ENCODE measurements at regions not wholly inside any gene's neighbourhood (a gene's known extent, or its start where the extent isn't known, plus 50 kb on each side); places are given as distances from the start of the nearest gene placed in this dataset.

DNA sequence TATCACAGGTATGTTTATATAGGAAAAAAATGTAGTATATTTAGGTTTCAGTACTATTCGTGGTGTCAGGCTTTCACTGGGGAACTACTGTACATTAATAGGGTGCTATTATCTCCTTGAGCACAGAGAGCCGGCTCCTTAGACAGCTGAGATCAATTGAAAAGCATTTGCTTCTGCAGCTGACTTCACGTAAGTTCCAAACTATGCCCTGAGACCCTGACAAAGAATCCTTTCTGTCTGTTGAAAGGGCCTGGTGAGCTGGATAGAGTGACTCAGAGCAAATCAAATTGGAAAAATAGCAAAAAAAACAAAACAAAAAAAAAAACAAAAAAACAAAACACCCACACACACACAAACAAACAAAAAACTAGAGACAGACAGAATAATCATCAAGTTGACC, 652.0 kb downstream of the MTRR start:
- no peak overlapping the region for H3K4me3 ChIP-seq (ENCODE audit: low read depth in 1 of 2, low read length in 2 of 2)
- H3K4me1 ChIP-seq (ENCODE audit: control insufficient read depth in 2 of 2, insufficient read depth in 2 of 2, low read length in 1 of 2), result no peaks in the 10 kb centered on the region
- no peaks in the 10 kb centered on the region for H3K9me3 ChIP-seq (ENCODE audit: control insufficient read depth in 2 of 2, insufficient read depth in 1 of 2, low read depth in 1 of 2, low read length in 1 of 2)
- no peaks in the 10 kb centered on the region for H3K27me3 ChIP-seq (ENCODE audit: control insufficient read depth in 1 of 2, insufficient read depth in 2 of 2, low read length in 2 of 2)
- H3K27ac ChIP-seq (ENCODE audit: low read depth in 2 of 2, low read length in 1 of 2), result no peak overlapping the region
- no peaks in the 10 kb centered on the region for H3K36me3 ChIP-seq (ENCODE audit: control insufficient read depth in 2 of 2, insufficient read depth in 2 of 2, low read length in 1 of 2)
- 63 to 74% methylated on average over 3 of the region's 3 CpGs for WGBS, 2 donors

DNA sequence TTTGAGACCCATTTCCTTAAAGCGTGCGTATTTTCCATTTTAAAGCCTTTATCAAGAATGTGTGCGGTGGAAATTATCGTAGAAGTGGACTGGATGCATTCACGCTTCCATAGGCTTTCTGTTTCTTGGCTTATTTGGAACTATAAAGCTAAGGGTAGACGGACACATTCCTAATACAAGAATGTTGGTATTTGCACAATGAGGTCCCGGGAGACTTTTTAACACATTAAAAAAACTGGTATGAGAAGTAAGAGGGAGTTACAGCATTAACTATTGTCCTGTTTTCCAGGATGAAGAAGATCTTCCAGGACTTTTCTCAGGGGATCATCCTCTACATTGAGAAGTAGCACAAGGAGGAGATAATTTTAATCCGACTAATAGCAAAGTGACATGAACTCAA, 653.0 kb downstream of the MTRR start:
- Histone ChIP-seq H3K4me1 (ENCODE audit: control insufficient read depth in 2 of 2, insufficient read depth in 2 of 2, low read length in 1 of 2) (no peaks in the 10 kb centered on the region), H3K4me3 (ENCODE audit: low read depth in 1 of 2, low read length in 2 of 2) (no peak overlapping the region), H3K36me3 (ENCODE audit: control insufficient read depth in 2 of 2, insufficient read depth in 2 of 2, low read length in 1 of 2) (no peaks in the 10 kb centered on the region), H3K9me3 (ENCODE audit: control insufficient read depth in 2 of 2, insufficient read depth in 1 of 2, low read depth in 1 of 2, low read length in 1 of 2) (no peaks in the 10 kb centered on the region), H3K27ac (ENCODE audit: low read depth in 2 of 2, low read length in 1 of 2) (no peak overlapping the region), H3K27me3 (ENCODE audit: control insufficient read depth in 1 of 2, insufficient read depth in 2 of 2, low read length in 2 of 2) (no peaks in the 10 kb centered on the region)
- WGBS, 2 donors, result 80 to 81% methylated on average over 8 of the region's 8 CpGs

DNA sequence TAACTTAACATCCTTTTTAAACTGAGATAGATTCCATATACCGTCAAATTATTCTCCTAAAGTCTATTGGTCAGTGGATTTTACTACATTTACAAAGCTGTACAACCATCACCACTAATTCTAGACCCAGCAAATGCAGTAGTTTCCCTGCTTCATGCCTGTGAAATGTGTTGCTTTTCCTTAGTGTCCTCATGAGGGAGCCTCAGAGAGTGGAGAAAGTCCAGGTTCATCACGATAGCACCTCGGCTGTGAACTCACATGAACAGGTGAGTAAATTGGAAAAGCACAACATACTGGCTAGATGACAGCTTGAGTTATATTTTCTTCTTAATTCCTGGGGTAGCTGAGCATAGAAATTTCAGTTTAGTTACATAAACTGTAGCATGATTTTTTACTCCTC, 653.7 kb downstream of the MTRR start:
- WGBS, 2 donors, result 35 to 38% methylated on average over 3 of the region's 3 CpGs
- Histone ChIP-seq H3K27me3 (ENCODE audit: control insufficient read depth in 1 of 2, insufficient read depth in 2 of 2, low read length in 2 of 2) (no peaks in the 10 kb centered on the region), H3K9me3 (ENCODE audit: control insufficient read depth in 2 of 2, insufficient read depth in 1 of 2, low read depth in 1 of 2, low read length in 1 of 2) (no peaks in the 10 kb centered on the region)

DNA sequence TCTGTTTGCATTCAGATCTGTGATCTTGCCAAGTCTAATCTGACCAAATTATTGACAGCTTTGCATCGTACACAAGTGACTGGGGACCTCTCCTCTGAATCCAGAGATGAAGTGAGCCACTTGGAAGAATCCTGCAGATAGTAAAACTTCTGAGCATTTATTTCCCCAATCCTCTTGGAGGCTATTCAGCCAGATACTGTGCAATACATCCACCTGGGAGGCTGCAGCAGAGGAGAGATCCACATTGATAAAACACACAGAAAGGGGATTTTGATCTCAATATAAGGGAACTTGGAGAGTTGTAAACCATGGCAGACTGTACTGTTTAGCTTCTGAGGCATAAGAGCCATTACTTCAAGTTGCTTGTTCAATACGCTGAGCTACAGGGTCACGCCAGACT, 654.6 kb downstream of the MTRR start:
- H3K27me3 ChIP-seq (ENCODE audit: control insufficient read depth in 1 of 2, insufficient read depth in 2 of 2, low read length in 2 of 2), result no peaks in the 10 kb centered on the region
- no peaks in the 10 kb centered on the region for H3K9me3 ChIP-seq (ENCODE audit: control insufficient read depth in 2 of 2, insufficient read depth in 1 of 2, low read depth in 1 of 2, low read length in 1 of 2)
- no peak overlapping the region for H3K27ac ChIP-seq (ENCODE audit: low read depth in 2 of 2, low read length in 1 of 2)
- no peak overlapping the region for H3K4me3 ChIP-seq (ENCODE audit: low read depth in 1 of 2, low read length in 2 of 2)
- WGBS, 2 donors, result 69 to 82% methylated on average over 3 of the region's 3 CpGs
- no peaks in the 10 kb centered on the region for H3K36me3 ChIP-seq (ENCODE audit: control insufficient read depth in 2 of 2, insufficient read depth in 2 of 2, low read length in 1 of 2)
- H3K4me1 ChIP-seq (ENCODE audit: control insufficient read depth in 2 of 2, insufficient read depth in 2 of 2, low read length in 1 of 2), result no peaks in the 10 kb centered on the region

More for the DNA sequence above, 653.7 kb downstream of the MTRR start:
- no peaks in the 10 kb centered on the region for H3K4me1 ChIP-seq (ENCODE audit: control insufficient read depth in 2 of 2, insufficient read depth in 2 of 2, low read length in 1 of 2)
- H3K27ac ChIP-seq (ENCODE audit: low read depth in 2 of 2, low read length in 1 of 2), result no peak overlapping the region
- no peaks in the 10 kb centered on the region for H3K36me3 ChIP-seq (ENCODE audit: control insufficient read depth in 2 of 2, insufficient read depth in 2 of 2, low read length in 1 of 2)
- H3K4me3 ChIP-seq (ENCODE audit: low read depth in 1 of 2, low read length in 2 of 2), result no peak overlapping the region

DNA sequence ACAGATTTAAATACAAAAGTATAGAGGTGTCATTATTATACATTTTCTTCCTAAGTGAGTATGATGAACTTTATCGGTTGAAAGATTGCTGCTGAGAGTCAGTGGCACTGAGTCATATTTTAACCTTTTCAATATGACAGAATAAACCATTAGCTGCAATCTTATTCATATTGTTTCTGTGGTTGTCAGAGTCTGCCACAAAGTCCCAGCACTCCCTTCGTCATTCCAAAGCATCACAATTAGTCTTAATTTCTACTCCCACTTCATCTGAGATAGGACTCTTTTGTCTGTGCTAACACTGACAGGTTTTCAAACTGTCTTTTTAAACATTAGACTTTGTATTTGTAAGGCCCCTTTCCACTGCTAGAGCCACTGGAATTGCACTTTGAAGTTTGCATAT, 656.9 kb downstream of the MTRR start:
- no peaks in the 10 kb centered on the region for H3K27me3 ChIP-seq (ENCODE audit: control insufficient read depth in 1 of 2, insufficient read depth in 2 of 2, low read length in 2 of 2)
- H3K36me3 ChIP-seq (ENCODE audit: control insufficient read depth in 2 of 2, insufficient read depth in 2 of 2, low read length in 1 of 2), result no peaks in the 10 kb centered on the region
- WGBS, 2 donors, result 74 to 78% methylated on average over 2 of the region's 2 CpGs
- no peak overlapping the region for H3K4me3 ChIP-seq (ENCODE audit: low read depth in 1 of 2, low read length in 2 of 2)
- no peaks in the 10 kb centered on the region for H3K4me1 ChIP-seq (ENCODE audit: control insufficient read depth in 2 of 2, insufficient read depth in 2 of 2, low read length in 1 of 2)
- H3K9me3 ChIP-seq (ENCODE audit: control insufficient read depth in 2 of 2, insufficient read depth in 1 of 2, low read depth in 1 of 2, low read length in 1 of 2), result no peaks in the 10 kb centered on the region
- no peak overlapping the region for H3K27ac ChIP-seq (ENCODE audit: low read depth in 2 of 2, low read length in 1 of 2)

DNA sequence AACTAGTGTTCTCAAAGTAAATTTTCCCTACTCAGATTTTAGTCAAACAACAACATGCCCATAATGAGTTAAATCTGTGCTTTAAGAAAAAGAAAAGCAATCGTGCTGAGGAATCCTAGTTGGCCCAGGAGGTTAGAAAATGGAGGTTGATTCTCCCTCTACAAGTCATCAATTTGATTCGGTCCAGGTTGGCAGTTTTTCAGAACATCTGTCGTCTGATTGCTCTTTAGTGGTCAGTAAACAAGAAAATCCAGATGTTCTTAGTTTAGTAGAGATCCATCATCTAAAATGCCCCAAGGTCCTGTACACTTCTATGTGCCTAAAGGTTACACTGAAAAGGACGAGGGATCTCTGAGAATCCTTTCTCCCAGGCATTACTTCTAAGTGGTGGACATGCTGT, 659.2 kb downstream of the MTRR start:
- Histone ChIP-seq H3K4me1 (ENCODE audit: control insufficient read depth in 2 of 2, insufficient read depth in 2 of 2, low read length in 1 of 2) (no peaks in the 10 kb centered on the region), H3K4me3 (ENCODE audit: low read depth in 1 of 2, low read length in 2 of 2) (no peak overlapping the region), H3K27me3 (ENCODE audit: control insufficient read depth in 1 of 2, insufficient read depth in 2 of 2, low read length in 2 of 2) (no peaks in the 10 kb centered on the region), H3K27ac (ENCODE audit: low read depth in 2 of 2, low read length in 1 of 2) (no peak overlapping the region), H3K9me3 (ENCODE audit: control insufficient read depth in 2 of 2, insufficient read depth in 1 of 2, low read depth in 1 of 2, low read length in 1 of 2) (no peaks in the 10 kb centered on the region), H3K36me3 (ENCODE audit: control insufficient read depth in 2 of 2, insufficient read depth in 2 of 2, low read length in 1 of 2) (no peaks in the 10 kb centered on the region)
- 44 to 46% methylated on average over 4 of the region's 4 CpGs for WGBS, 2 donors

DNA sequence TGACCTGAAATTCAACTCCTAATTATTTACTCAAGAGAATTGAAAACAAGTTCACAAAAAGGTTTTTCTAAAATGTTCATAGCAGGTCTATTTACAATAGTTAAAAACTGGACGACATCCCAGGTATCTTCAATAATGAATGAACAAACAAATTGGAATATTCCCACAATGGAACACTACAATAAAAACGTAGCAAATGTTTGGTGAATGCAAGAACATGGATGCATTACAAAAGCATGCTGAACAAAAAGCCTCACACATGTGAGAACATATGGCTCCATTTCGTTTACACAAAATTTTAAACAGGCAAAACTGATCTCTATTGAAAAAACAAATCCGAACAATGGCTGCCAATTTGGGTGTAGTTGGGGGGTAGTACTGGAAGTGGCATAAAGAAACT, 669.9 kb downstream of the MTRR start:
- no peaks in the 10 kb centered on the region for H3K36me3 ChIP-seq (ENCODE audit: control insufficient read depth in 2 of 2, insufficient read depth in 2 of 2, low read length in 1 of 2)
- no peaks in the 10 kb centered on the region for H3K9me3 ChIP-seq (ENCODE audit: control insufficient read depth in 2 of 2, insufficient read depth in 1 of 2, low read depth in 1 of 2, low read length in 1 of 2)
- H3K27ac ChIP-seq (ENCODE audit: low read depth in 2 of 2, low read length in 1 of 2), result no peak overlapping the region
- no peaks in the 10 kb centered on the region for H3K4me1 ChIP-seq (ENCODE audit: control insufficient read depth in 2 of 2, insufficient read depth in 2 of 2, low read length in 1 of 2)
- 36 to 42% methylated on average over 4 of the region's 4 CpGs for WGBS, 2 donors
- H3K27me3 ChIP-seq (ENCODE audit: control insufficient read depth in 1 of 2, insufficient read depth in 2 of 2, low read length in 2 of 2), result no peaks in the 10 kb centered on the region
- no peak overlapping the region for H3K4me3 ChIP-seq (ENCODE audit: low read depth in 1 of 2, low read length in 2 of 2)

DNA sequence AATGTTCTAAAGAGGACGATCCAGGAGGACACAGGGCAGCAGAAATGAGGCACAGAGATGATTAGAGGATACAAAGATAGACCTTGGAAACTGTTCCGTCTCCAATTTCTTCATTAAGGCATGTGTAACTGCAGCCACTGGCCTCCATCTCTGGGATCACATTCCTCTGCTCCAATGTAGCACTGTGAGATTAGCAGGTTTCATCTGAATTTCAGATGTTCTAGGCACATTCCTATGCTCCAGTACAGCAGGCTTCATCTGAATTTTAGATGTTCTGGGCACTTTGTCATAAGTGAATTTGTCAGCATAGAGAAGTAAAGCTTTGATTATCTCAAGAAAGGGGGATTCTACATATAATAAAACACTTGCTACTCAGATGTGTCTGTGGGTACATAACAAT, 671.4 kb downstream of the MTRR start:
- no peaks in the 10 kb centered on the region for H3K27me3 ChIP-seq (ENCODE audit: control insufficient read depth in 1 of 2, insufficient read depth in 2 of 2, low read length in 2 of 2)
- H3K9me3 ChIP-seq (ENCODE audit: control insufficient read depth in 2 of 2, insufficient read depth in 1 of 2, low read depth in 1 of 2, low read length in 1 of 2), result no peaks in the 10 kb centered on the region
- no peak overlapping the region for H3K27ac ChIP-seq (ENCODE audit: low read depth in 2 of 2, low read length in 1 of 2)
- no peak overlapping the region for H3K4me3 ChIP-seq (ENCODE audit: low read depth in 1 of 2, low read length in 2 of 2)
- H3K4me1 ChIP-seq (ENCODE audit: control insufficient read depth in 2 of 2, insufficient read depth in 2 of 2, low read length in 1 of 2), result no peaks in the 10 kb centered on the region
- H3K36me3 ChIP-seq (ENCODE audit: control insufficient read depth in 2 of 2, insufficient read depth in 2 of 2, low read length in 1 of 2), result no peaks in the 10 kb centered on the region
- WGBS, 2 donors, result 83 to 85% methylated on average over 2 of the region's 2 CpGs

DNA sequence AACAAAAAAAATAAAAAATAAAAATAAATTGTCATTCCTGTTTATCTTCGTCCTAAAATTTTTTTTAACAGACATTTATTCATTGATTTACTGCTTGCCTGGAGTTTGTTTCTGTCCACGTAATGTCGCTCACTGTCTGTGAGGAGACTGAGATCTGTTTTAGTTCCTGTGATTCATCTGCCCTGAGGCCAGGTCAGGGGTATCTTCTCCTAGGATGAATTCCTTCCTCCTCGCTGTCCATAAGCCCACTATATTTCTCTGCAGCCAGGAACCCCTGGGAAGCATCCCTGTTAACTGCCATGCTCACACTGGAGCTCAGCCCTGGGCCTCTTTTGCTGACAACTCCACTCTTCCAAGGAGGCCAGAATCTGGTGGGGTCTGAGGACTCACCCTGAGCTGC, 682.0 kb downstream of the MTRR start:
- H3K27me3 ChIP-seq (ENCODE audit: control insufficient read depth in 1 of 2, insufficient read depth in 2 of 2, low read length in 2 of 2), result no peaks in the 10 kb centered on the region
- WGBS, 2 donors, result 77 to 86% methylated on average over 4 of the region's 4 CpGs
- H3K36me3 ChIP-seq (ENCODE audit: control insufficient read depth in 2 of 2, insufficient read depth in 2 of 2, low read length in 1 of 2), result no peaks in the 10 kb centered on the region
- H3K27ac ChIP-seq (ENCODE audit: low read depth in 2 of 2, low read length in 1 of 2), result no peak overlapping the region
- H3K9me3 ChIP-seq (ENCODE audit: control insufficient read depth in 2 of 2, insufficient read depth in 1 of 2, low read depth in 1 of 2, low read length in 1 of 2), result no peaks in the 10 kb centered on the region
- no peaks in the 10 kb centered on the region for H3K4me1 ChIP-seq (ENCODE audit: control insufficient read depth in 2 of 2, insufficient read depth in 2 of 2, low read length in 1 of 2)
- no peak overlapping the region for H3K4me3 ChIP-seq (ENCODE audit: low read depth in 1 of 2, low read length in 2 of 2)

DNA sequence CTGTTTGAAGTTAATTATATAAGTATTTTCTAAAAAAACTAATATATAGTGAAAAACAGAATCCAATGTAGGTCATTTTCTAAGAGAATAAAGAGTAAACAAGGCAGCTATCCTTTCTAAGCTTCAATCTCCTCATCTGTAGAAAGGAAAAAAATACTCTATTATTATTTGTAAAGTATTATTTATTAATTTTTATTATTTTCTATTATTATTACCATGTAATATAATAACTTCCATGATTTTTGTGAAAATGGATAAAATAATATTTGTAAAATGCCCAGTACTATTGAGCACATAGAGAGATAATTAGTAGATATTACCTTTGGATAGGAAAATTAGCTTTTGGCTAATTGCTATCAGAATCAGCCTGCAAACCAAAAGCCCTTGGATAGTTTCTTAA, 684.4 kb downstream of the MTRR start:
- Histone ChIP-seq H3K4me3 (ENCODE audit: low read depth in 1 of 2, low read length in 2 of 2) (no peak overlapping the region), H3K36me3 (ENCODE audit: control insufficient read depth in 2 of 2, insufficient read depth in 2 of 2, low read length in 1 of 2) (no peaks in the 10 kb centered on the region), H3K4me1 (ENCODE audit: control insufficient read depth in 2 of 2, insufficient read depth in 2 of 2, low read length in 1 of 2) (no peaks in the 10 kb centered on the region), H3K27ac (ENCODE audit: low read depth in 2 of 2, low read length in 1 of 2) (no peak overlapping the region), H3K27me3 (ENCODE audit: control insufficient read depth in 1 of 2, insufficient read depth in 2 of 2, low read length in 2 of 2) (no peaks in the 10 kb centered on the region), H3K9me3 (ENCODE audit: control insufficient read depth in 2 of 2, insufficient read depth in 1 of 2, low read depth in 1 of 2, low read length in 1 of 2) (no peaks in the 10 kb centered on the region)
